ENCODE measurements at regions not wholly inside any gene's neighbourhood (a gene's known extent, or its start where the extent isn't known, plus 50 kb on each side); places are given as distances from the start of the nearest gene placed in this dataset.

DNA sequence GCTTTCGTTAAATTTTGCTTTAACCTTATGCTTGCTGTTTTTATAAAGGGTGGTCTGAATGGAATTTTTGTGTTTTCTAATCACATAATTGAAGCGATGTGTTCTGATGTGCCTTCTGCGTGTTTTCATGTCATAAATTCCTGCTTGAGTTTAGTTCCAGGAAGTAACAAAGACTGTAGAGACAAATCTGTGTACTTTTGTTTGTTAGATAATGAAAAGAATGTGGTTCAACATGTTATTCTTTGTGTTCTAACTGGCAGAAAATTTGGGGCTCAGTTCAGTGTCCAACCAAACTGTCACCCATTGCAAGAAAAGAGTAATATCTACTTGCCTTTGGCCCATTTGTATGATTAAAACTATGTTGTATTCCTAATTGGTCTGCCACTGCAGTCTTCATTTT, 324.0 kb downstream of the DIPK2A start:
- TF ChIP-seq CTCF (conservative IDR thresholded peaks at IDR 0.05; ENCODE audit: control insufficient read depth, insufficient read depth, low read depth, low read length), result no peak
- no peak for DNase-seq (ENCODE audit: low read depth)
- H3K4me3 ChIP-seq (ENCODE audit: control insufficient read depth, low read depth, low read length), result no peak overlapping the region

DNA sequence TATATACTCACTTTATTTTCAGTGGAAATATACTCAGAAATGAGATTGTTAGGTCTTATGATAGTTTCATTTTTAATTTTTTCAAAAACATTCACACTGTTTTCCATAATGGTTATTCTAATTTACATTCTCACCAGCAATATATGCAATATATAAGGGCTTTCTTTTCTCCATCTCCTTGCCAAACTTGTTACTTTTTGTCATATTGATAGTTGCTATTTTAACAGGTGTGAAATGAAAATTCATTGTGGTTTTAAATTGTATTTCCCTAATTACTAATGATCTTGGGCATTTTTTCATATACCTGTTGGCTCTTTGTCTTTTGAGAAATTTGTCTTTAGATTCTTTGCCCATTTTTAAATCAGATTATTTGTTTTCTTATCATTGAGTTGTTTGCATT, 325.2 kb downstream of the DIPK2A start:
- H3K4me3 ChIP-seq (ENCODE audit: control insufficient read depth, low read depth, low read length), result no peak overlapping the region
- no peak for TF ChIP-seq CTCF (conservative IDR thresholded peaks at IDR 0.05; ENCODE audit: control insufficient read depth, insufficient read depth, low read depth, low read length)
- DNase-seq (ENCODE audit: low read depth), result no peak

DNA sequence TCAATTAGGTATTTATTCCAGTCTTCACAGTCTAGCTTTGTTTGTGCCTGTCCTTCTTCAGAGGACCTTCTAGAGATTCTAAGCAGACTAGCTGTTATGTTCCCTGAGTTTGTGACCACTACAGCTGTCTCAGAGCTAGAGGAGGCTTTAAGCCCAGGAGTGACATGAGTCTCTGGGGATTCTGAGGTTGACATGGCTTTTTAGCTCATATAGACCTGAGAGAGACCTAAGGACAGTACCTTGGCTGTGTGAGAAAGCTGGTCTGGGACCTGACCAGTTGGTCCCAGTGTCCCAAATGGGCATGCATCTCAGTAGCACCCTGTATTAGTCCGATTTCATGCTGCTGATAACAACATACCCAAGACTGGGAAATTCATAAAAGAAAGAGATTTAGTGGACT, 330.2 kb downstream of the DIPK2A start:
- no peak overlapping the region for H3K4me3 ChIP-seq (ENCODE audit: control insufficient read depth, low read depth, low read length)
- no peak for DNase-seq (ENCODE audit: low read depth)
- TF ChIP-seq CTCF (conservative IDR thresholded peaks at IDR 0.05; ENCODE audit: control insufficient read depth, insufficient read depth, low read depth, low read length), result no peak

DNA sequence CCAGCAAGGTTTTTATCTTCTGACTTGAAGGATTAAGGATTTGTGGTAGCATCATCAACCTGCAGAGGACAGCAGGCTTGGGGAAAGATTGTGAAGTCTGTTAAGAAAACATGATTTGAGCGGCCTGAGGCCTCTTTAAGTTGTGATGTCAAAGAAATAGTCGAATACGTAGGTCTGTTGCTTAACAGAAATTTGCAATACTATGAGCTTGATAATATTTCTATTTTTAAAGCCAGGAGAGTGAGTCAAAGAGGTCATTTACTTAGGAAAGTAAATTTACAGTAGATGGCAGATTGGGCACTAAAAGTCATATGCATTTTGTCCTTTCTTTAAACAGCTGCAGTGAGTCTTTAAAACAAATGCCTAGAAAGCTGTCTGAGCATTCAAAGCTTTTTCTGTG, 336.3 kb downstream of the DIPK2A start:
- DNase-seq (ENCODE audit: low read depth), result no peak
- no peak overlapping the region for H3K4me3 ChIP-seq (ENCODE audit: control insufficient read depth, low read depth, low read length)
- no peak for TF ChIP-seq CTCF (conservative IDR thresholded peaks at IDR 0.05; ENCODE audit: control insufficient read depth, insufficient read depth, low read depth, low read length)

DNA sequence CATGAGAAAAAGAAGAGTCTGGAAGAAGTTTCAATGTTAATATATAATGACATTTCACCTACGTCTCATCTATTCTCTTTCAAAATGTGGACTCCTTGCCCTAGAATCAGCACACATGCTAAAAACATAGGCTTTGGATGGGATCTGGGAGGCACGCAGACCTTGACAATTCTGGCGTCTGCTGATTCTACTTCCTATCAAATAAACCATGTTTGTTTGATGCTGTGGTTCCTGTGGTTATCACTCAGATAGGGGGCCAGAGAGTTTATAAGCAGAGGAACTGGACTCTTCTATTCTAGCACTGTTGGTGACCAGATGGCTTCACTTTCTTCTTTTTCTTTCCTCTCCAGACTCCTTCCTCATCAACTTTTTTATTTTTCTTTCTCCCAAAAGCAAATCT, 336.8 kb downstream of the DIPK2A start:
- no peak for DNase-seq (ENCODE audit: low read depth)
- H3K4me3 ChIP-seq (ENCODE audit: control insufficient read depth, low read depth, low read length), result no peak overlapping the region
- TF ChIP-seq CTCF (conservative IDR thresholded peaks at IDR 0.05; ENCODE audit: control insufficient read depth, insufficient read depth, low read depth, low read length), result no peak

- TF ChIP-seq CTCF (conservative IDR thresholded peaks at IDR 0.05; ENCODE audit: control insufficient read depth, insufficient read depth, low read depth, low read length), result no peak
- DNase-seq (ENCODE audit: low read depth), result no peak
- no peak overlapping the region for H3K4me3 ChIP-seq (ENCODE audit: control insufficient read depth, low read depth, low read length)
Measured at GRCh38 chr3:144312702-144313101, 341.1 kb downstream of the DIPK2A start.

GRCh38 chr3:144314946-144315345, 343.3 kb downstream of the DIPK2A start:
- no peak overlapping the region for H3K4me3 ChIP-seq (ENCODE audit: control insufficient read depth, low read depth, low read length)
- DNase-seq (ENCODE audit: low read depth), result no peak
- no peak for TF ChIP-seq CTCF (conservative IDR thresholded peaks at IDR 0.05; ENCODE audit: control insufficient read depth, insufficient read depth, low read depth, low read length)
